Keratinocyte (primary cell): ENCODE measurements at regions not wholly inside any gene's neighbourhood (a gene's known extent, or its start where the extent isn't known, plus 50 kb on each side); places are given as distances from the start of the nearest gene placed in this dataset.

Experiments used
- DNase-seq: peaks from one replicate; pipeline ENCODE4 v3.0.0-alpha.2; 2011; ENCODE audit warnings: low read depth, missing footprints, low spot score
- FAIRE-seq: peaks from 2 replicates; lab custom pipeline; 2011; peaks lifted over from hg19 to GRCh38; lab: Jason Lieb, UNC
- H2AFZ ChIP-seq: 2 replicates; pipeline ENCODE4 v1.6.0; 2012; ENCODE audit warnings: low read length, control low read depth, inconsistent platforms; ENCODE audit not compliant: control insufficient read depth
- H3K27ac ChIP-seq: 2 replicates; pipeline ENCODE4 v1.5.1; 2011; ENCODE audit warnings: low read length; ENCODE audit not compliant: control insufficient read depth, insufficient read depth
- H3K27me3 ChIP-seq: 3 replicates; pipeline ENCODE4 v1.6.0; 2011; ENCODE audit warnings: low read length; ENCODE audit not compliant: control insufficient read depth, insufficient read depth; ENCODE audit errors: extremely low read depth
- H3K36me3 ChIP-seq, 2 experiments: 2 replicates in 1 of 2; 3 replicates in 1 of 2; pipeline ENCODE4 v1.5.1; 2011; ENCODE audit warnings: low read length in 2 of 2, mild to moderate bottlenecking in 1 of 2; ENCODE audit not compliant: control insufficient read depth in 2 of 2, insufficient read depth in 2 of 2; ENCODE audit errors: extremely low read depth in 1 of 2
- H3K4me1 ChIP-seq: 3 replicates; pipeline ENCODE4 v1.5.1; 2011; ENCODE audit warnings: low read length; ENCODE audit not compliant: control insufficient read depth, insufficient read depth; ENCODE audit errors: extremely low read depth
- H3K4me2 ChIP-seq: 3 replicates; pipeline ENCODE4 v1.6.0; 2011; ENCODE audit warnings: low read depth, low read length; ENCODE audit not compliant: control insufficient read depth, insufficient read depth; ENCODE audit errors: extremely low read depth
- H3K4me3 ChIP-seq, 3 experiments: fragments of 200-600 bp in 1 of 3; sonication (generic) in 1 of 3; 2 replicates in 2 of 3; 3 replicates in 1 of 3; pipeline ENCODE4 v1.5.1; 2011 to 2016; ENCODE audit warnings: low read length in 3 of 3, mild to moderate bottlenecking in 3 of 3, control low read depth in 2 of 3, inconsistent platforms in 1 of 3, low read depth in 1 of 3, mixed read lengths in 1 of 3, mixed run types in 1 of 3, moderate library complexity in 1 of 3; ENCODE audit not compliant: control insufficient read depth in 2 of 3, insufficient read depth in 2 of 3; ENCODE audit errors: extremely low read depth in 1 of 3
- H3K79me2 ChIP-seq: 2 replicates; pipeline ENCODE4 v1.6.0; 2012; ENCODE audit warnings: low read length; ENCODE audit not compliant: control insufficient read depth, insufficient read depth
- H3K9ac ChIP-seq: 3 replicates; pipeline ENCODE4 v1.6.0; 2011; ENCODE audit warnings: low read length; ENCODE audit not compliant: control insufficient read depth, insufficient read depth; ENCODE audit errors: extremely low read depth
- H3K9me1 ChIP-seq: 3 replicates; pipeline ENCODE4 v1.6.0; 2011; ENCODE audit warnings: low read length; ENCODE audit not compliant: control insufficient read depth, insufficient read depth; ENCODE audit errors: extremely low read depth
- H3K9me3 ChIP-seq: 2 replicates; pipeline ENCODE4 v1.5.1; 2012; ENCODE audit warnings: low read depth, low read length; ENCODE audit not compliant: control insufficient read depth
- H4K20me1 ChIP-seq: 3 replicates; pipeline ENCODE4 v1.6.0; 2011; ENCODE audit warnings: low read length; ENCODE audit not compliant: control insufficient read depth, insufficient read depth; ENCODE audit errors: extremely low read depth
- CTCF ChIP-seq, 3 experiments: IDR thresholded peaks in 1 of 3; conservative IDR thresholded peaks in 1 of 3; optimal IDR thresholded peaks in 1 of 3; 2 replicates in 2 of 3; 3 replicates in 1 of 3; pipeline versions ENCODE3 to v1.5.1; 2011; ENCODE audit warnings: low read length in 3 of 3, mild to moderate bottlenecking in 3 of 3, moderate library complexity in 2 of 3, control low read depth in 1 of 3, inconsistent platforms in 1 of 3; ENCODE audit not compliant: insufficient read depth in 2 of 3; ENCODE audit errors: extremely low read depth in 1 of 3
- EZH2 ChIP-seq: IDR thresholded peaks from one replicate; pipeline ENCODE4 v1.6.1; 2012; ENCODE audit warnings: inconsistent platforms, mild to moderate bottlenecking, low read length, moderate library complexity
- dilution Hi-C: fragments of 300-500 bp; cut with MboI; formaldehyde crosslinking; loops from one replicate; pipeline ENCODE4 v1.7.0; 2020; ENCODE audit warnings: low sequenced_read_pairs; ENCODE audit not compliant: extremely low pct_ligation_motif_present

DNA sequence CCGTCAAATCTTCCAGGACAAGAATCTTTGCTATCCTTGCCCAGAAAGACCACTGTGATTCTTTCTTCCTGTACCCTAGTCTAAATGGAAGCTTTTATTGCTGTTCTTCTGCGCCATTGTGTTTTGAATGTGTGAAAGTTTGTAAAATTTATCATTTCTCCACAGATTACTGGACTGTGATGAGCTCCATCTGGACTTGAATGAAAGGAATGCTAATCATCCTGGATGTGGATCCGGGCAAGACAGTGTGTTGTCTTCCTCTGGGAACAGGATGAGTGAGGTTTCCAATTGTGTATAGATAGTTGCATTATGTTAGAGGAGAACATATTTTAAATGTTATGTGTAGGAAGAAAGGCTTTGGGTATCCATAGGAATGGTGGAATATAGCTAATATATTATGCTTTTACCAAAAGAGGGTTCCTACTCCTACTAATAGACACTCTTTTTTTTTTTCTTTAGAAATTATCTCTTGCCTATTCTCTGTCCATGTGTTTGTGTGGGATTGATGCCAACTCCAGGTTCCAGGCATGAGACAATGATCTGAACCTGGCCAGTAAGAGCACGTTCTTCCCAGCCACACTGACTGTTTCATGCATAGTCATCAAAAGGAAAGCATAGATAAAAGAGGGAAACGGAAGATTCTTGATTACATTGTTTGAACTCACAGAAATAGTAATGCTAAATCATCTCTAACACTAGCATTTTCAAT lies 803.6 kb upstream of the ADGRL3 start:
- Histone ChIP-seq H4K20me1 (no peaks in the 10 kb centered on the region), H3K9me1 (no peaks in the 10 kb centered on the region), H3K27me3 (no peaks in the 10 kb centered on the region), H3K36me3 (no peaks in the 10 kb centered on the region), H3K4me3 (no peak overlapping the region), H3K9ac (no peak overlapping the region), H3K4me2 (no peak overlapping the region), H3K27ac (no peak overlapping the region), H3K4me1 (no peaks in the 10 kb centered on the region), H3K9me3 (no peaks in the 10 kb centered on the region), H2AFZ (no peak overlapping the region), H3K79me2 (no peaks in the 10 kb centered on the region)
- TF ChIP-seq EZH2 = no peak
- no peak for TF ChIP-seq CTCF (optimal IDR thresholded peaks at IDR 0.05 in 1 of 3, IDR thresholded peaks at IDR 0.05 in 1 of 3, conservative IDR thresholded peaks at IDR 0.05 in 1 of 3; ENCODE audit: extremely low read depth in 1 of 3, insufficient read depth in 2 of 3, low read length in 3 of 3)
- FAIRE-seq (no peak), DNase-seq (no peak)
- dilution Hi-C loops = no loop called here

DNA sequence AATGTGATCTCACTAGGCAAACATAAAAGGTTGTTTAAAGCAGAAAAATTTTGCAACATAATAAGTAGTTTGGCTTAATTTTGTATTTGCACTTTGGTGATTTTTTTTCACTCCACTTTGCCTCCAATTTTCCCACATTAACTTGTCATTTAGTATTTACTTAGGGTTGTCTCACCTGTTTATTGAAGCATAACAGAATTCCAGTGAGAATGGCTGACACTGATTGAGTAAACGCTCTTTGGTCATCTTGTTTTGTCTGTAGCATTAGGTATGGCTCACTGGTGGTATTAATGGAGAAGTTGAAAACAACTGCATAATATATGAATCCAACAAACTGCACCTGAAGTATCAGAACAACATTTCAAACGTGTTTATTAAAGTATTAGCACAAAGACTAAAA lies 799.5 kb upstream of the ADGRL3 start:
- Histone ChIP-seq H3K27me3 (no peaks in the 10 kb centered on the region), H3K79me2 (no peaks in the 10 kb centered on the region), H3K9ac (no peak overlapping the region), H3K27ac (no peak overlapping the region), H2AFZ (no peak overlapping the region), H3K9me3 (no peaks in the 10 kb centered on the region), H3K9me1 (no peaks in the 10 kb centered on the region), H3K36me3 (no peaks in the 10 kb centered on the region), H3K4me3 (no peak overlapping the region), H3K4me2 (no peak overlapping the region), H3K4me1 (no peaks in the 10 kb centered on the region), H4K20me1 (no peaks in the 10 kb centered on the region)
- FAIRE-seq (no peak), DNase-seq (no peak)
- dilution Hi-C loops = no loop called here
- TF ChIP-seq CTCF (optimal IDR thresholded peaks at IDR 0.05 in 1 of 3, IDR thresholded peaks at IDR 0.05 in 1 of 3, conservative IDR thresholded peaks at IDR 0.05 in 1 of 3; ENCODE audit: extremely low read depth in 1 of 3, insufficient read depth in 2 of 3, low read length in 3 of 3) (no peak), EZH2 (no peak)
